ENCODE measurements at regions not wholly inside any gene's neighbourhood (a gene's known extent, or its start where the extent isn't known, plus 50 kb on each side); places are given as distances from the start of the nearest gene placed in this dataset.
"Not testable (repeated sequence)": the region's sequence is repeated elsewhere in the genome, so short reads cannot be mapped to it uniquely, and the experiment has no call there.

GRCh38 chr2:87630892-87631291 is 117.0 kb upstream of the PLGLB2 start:
- not testable (repeated sequence) for TF ChIP-seq CTCF (IDR thresholded peaks at IDR 0.05); MAZ (IDR thresholded peaks at IDR 0.05; ENCODE audit: borderline replicate concordance, low read depth, low read length); CHD2 (IDR thresholded peaks at IDR 0.05; ENCODE audit: low read length, partially characterized antibody); KDM1A (IDR thresholded peaks at IDR 0.05; ENCODE audit: low read depth); JUNB (IDR thresholded peaks at IDR 0.05); PHF8 (IDR thresholded peaks at IDR 0.05; ENCODE audit: borderline replicate concordance, low read depth)
